Gastrocnemius medialis (tissue), 4 donors: ENCODE measurements at regions not wholly inside any gene's neighbourhood (a gene's known extent, or its start where the extent isn't known, plus 50 kb on each side); places are given as distances from the start of the nearest gene placed in this dataset.

Experiments used
- ATAC-seq, 2 donors: fragments of 150-250 bp; one replicate each; pipeline ENCODE4 v1.9.1; 2016
- DNase-seq, 2 donors: peaks; one replicate each; pipeline ENCODE4 v3.0.0-alpha.2; 2019
- H3K27ac ChIP-seq, 4 donors: fragments of 200-600 bp; sonication (generic); 1 replicate in 1 of 4; 2 replicates in 3 of 4; pipeline ENCODE4 v1.5.1; 2016 to 2018; ENCODE audit warnings: mild to moderate bottlenecking in 2 of 4, moderate library complexity in 1 of 4
- H3K27me3 ChIP-seq, 3 donors: fragments of 200-600 bp; sonication (generic) in 2 of 3; 1 replicate in 1 of 3; 2 replicates in 2 of 3; pipeline versions ENCODE4 v1.5.1 to v1.6.0; 2016 to 2019; ENCODE audit warnings: mild to moderate bottlenecking in 1 of 3, moderate library complexity in 1 of 3
- H3K36me3 ChIP-seq, 2 donors: fragments of 200-600 bp; sonication (generic) in 1 of 2; one replicate each; pipeline ENCODE4 v1.5.1; 2017 to 2018
- H3K4me1 ChIP-seq, 2 donors: fragments of 200-600 bp; sonication (generic) in 1 of 2; one replicate each; pipeline ENCODE4 v1.5.1; 2016 to 2017; ENCODE audit warnings: mild to moderate bottlenecking in 2 of 2
- H3K4me3 ChIP-seq, 4 donors: fragments of 200-600 bp; sonication (generic) in 3 of 4; 1 replicate in 1 of 4; 2 replicates in 3 of 4; pipeline ENCODE4 v1.5.1; 2016 to 2019; ENCODE audit warnings: mild to moderate bottlenecking in 2 of 4
- H3K9me3 ChIP-seq, 3 donors: fragments of 200-600 bp; sonication (generic) in 2 of 3; 1 replicate in 1 of 3; 2 replicates in 2 of 3; pipeline ENCODE4 v1.5.1; 2016 to 2019
- POLR2A ChIP-seq, 2 donors: fragments of 450-650 bp; IDR thresholded peaks; one replicate each; pipeline ENCODE4 v1.6.1; 2017; ENCODE audit warnings: antibody characterized with exemption in 2 of 2, mild to moderate bottlenecking in 2 of 2, moderate library complexity in 2 of 2
- in situ Hi-C, 4 donors: fragments of 200-750 bp; cut with MboI; loops; one replicate each; pipeline versions ENCODE4 v1.15.0 to v1.8.0; 2017; ENCODE audit warnings: low sequenced_read_pairs in 4 of 4
- intact Hi-C: fragments of 100-400 bp; cut with DNase I; formaldehyde crosslinking; loops from one replicate; pipeline ENCODE4 v1.15.1; 2023; ENCODE audit warnings: low total_unique reads
- TF ChIP-seq, protein P1 (sequence below), 5 experiments: fragments of 450-650 bp in 3 of 5; fragments of 200-600 bp in 2 of 5; sonication (generic) in 2 of 5; IDR thresholded peaks in 4 of 5; conservative IDR thresholded peaks in 1 of 5; 1 replicate in 4 of 5; 2 replicates in 1 of 5; pipeline ENCODE4 v1.5.1; 2016 to 2019; ENCODE audit warnings: antibody characterized with exemption in 5 of 5, mild to moderate bottlenecking in 3 of 5, moderate library complexity in 3 of 5

DNA sequence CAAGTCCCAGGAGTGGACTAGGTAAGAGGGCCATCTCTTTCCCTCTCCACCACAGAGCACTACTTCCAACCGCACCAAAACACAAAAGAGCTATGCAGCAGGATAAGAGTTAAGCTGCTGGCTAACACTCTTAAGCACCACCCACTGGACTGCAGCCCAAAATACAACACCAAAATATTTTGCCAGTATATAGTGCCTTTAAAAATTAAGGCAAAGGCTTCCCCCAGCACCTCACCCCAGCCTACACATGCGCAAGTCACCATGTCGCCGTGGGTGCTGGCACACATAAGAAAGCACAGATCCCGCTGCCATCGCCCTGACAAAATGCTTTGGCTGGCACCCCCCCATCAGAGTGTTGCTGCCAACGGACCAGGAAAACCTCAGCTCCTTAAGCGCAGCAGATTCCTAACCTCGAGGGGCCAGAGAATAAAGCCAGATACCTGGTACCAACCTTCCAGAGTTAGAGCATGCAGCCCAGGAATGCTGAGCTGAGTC lies 608.3 kb downstream of the PCDH17 start:
- Histone ChIP-seq H3K9me3 (no peaks in the 10 kb centered on the region), H3K4me1 (no peaks in the 10 kb centered on the region), H3K27ac (no peak overlapping the region), H3K4me3 (no peak overlapping the region), H3K36me3 (no peaks in the 10 kb centered on the region), H3K27me3 (no peaks in the 10 kb centered on the region)
- intact Hi-C loops, result no loop called here
- ATAC-seq (no peak), DNase-seq (no peak)
- in situ Hi-C loops, result no loop called here
- TF ChIP-seq, protein P1, sequence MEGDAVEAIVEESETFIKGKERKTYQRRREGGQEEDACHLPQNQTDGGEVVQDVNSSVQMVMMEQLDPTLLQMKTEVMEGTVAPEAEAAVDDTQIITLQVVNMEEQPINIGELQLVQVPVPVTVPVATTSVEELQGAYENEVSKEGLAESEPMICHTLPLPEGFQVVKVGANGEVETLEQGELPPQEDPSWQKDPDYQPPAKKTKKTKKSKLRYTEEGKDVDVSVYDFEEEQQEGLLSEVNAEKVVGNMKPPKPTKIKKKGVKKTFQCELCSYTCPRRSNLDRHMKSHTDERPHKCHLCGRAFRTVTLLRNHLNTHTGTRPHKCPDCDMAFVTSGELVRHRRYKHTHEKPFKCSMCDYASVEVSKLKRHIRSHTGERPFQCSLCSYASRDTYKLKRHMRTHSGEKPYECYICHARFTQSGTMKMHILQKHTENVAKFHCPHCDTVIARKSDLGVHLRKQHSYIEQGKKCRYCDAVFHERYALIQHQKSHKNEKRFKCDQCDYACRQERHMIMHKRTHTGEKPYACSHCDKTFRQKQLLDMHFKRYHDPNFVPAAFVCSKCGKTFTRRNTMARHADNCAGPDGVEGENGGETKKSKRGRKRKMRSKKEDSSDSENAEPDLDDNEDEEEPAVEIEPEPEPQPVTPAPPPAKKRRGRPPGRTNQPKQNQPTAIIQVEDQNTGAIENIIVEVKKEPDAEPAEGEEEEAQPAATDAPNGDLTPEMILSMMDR (IDR thresholded peaks at IDR 0.05 in 4 of 5, conservative IDR thresholded peaks at IDR 0.05 in 1 of 5), result no peak
- no peak for TF ChIP-seq POLR2A (IDR thresholded peaks at IDR 0.05)

DNA sequence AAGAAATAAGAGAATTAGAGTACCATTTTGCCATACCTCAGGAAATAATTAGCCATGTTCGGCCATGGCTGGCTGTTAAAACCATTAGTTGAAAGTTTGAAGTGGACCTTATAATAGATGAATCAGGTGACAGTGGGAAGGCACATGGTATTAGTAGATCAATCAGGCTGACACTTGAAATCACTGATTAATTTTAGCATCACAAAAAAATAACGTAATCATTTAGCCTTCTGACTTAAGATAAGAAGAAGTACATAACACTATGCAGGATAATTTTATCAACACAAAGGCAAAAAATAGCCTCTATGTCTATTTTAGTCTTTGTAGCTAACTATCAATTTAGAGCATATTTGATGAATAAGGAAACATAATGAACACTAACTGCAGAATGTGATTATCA lies 615.5 kb downstream of the PCDH17 start:
- TF ChIP-seq POLR2A (IDR thresholded peaks at IDR 0.05), result no peak
- DNase-seq (no peak), ATAC-seq (no peak)
- no peaks in the 10 kb centered on the region for H3K27me3 ChIP-seq
- no peak overlapping the region for H3K4me3 ChIP-seq
- intact Hi-C loops (no loop called here), in situ Hi-C loops (no loop called here)
- H3K36me3 ChIP-seq, result no peaks in the 10 kb centered on the region
- H3K9me3 ChIP-seq, result no peaks in the 10 kb centered on the region
- H3K27ac ChIP-seq, result no peak overlapping the region
- no peaks in the 10 kb centered on the region for H3K4me1 ChIP-seq

DNA sequence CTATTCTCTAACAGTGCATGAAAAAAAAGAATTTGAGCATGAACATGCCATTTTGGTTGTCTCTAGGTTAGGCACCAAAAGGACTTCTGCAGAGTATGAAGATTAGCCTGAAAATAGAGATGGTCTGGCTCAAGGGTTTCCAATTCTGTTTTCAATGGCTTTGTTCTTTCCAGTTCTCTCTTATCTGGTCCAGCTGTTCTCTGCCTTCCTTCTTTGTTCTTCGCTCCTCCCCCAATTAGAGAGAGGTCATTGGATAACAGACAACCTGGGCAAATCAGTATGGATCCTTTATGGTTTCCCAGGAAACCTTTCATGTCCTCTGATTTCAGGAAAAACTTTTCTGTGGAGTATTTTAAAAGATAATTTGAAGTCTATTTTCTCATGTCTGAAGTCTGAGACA lies 623.4 kb downstream of the PCDH17 start:
- intact Hi-C loops, result no loop called here
- Histone ChIP-seq H3K27me3 (no peaks in the 10 kb centered on the region), H3K36me3 (no peaks in the 10 kb centered on the region), H3K4me3 (no peak overlapping the region), H3K9me3 (no peaks in the 10 kb centered on the region), H3K4me1 (no peaks in the 10 kb centered on the region), H3K27ac (no peak overlapping the region)
- DNase-seq, result no peak
- ATAC-seq, result no peak
- in situ Hi-C loops, result no loop called here
- no peak for TF ChIP-seq POLR2A (IDR thresholded peaks at IDR 0.05)
- TF ChIP-seq, protein P1 (IDR thresholded peaks at IDR 0.05 in 4 of 5, conservative IDR thresholded peaks at IDR 0.05 in 1 of 5), result no peak

DNA sequence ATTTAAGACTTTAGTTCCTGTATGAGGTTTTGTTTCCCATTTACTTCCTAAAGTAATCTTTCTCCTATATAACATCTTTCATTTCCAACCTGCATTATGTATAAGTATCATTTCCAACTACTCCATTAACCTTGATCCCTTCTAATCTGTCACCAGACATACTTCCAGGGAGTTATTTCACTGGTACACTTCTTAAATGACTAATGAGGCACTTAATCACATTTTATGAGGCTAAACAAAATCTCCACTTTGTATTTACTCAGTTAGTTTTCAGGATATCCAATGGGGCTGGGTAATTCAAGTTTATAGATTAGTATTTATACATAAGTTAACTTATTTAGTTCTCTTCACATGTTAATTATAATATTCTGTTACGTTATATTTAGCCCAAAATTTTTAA lies 634.7 kb downstream of the PCDH17 start:
- H3K4me3 ChIP-seq, result no peak overlapping the region
- in situ Hi-C loops, result no loop called here
- TF ChIP-seq, protein P1 (IDR thresholded peaks at IDR 0.05 in 4 of 5, conservative IDR thresholded peaks at IDR 0.05 in 1 of 5), result no peak
- TF ChIP-seq POLR2A (IDR thresholded peaks at IDR 0.05), result no peak
- DNase-seq (no peak), ATAC-seq (no peak)
- H3K9me3 ChIP-seq, result no peaks in the 10 kb centered on the region
- H3K36me3 ChIP-seq, result no peaks in the 10 kb centered on the region
- no peaks in the 10 kb centered on the region for H3K4me1 ChIP-seq
- intact Hi-C loops, result no loop called here
- H3K27me3 ChIP-seq, result no peaks in the 10 kb centered on the region
- H3K27ac ChIP-seq, result no peak overlapping the region

DNA sequence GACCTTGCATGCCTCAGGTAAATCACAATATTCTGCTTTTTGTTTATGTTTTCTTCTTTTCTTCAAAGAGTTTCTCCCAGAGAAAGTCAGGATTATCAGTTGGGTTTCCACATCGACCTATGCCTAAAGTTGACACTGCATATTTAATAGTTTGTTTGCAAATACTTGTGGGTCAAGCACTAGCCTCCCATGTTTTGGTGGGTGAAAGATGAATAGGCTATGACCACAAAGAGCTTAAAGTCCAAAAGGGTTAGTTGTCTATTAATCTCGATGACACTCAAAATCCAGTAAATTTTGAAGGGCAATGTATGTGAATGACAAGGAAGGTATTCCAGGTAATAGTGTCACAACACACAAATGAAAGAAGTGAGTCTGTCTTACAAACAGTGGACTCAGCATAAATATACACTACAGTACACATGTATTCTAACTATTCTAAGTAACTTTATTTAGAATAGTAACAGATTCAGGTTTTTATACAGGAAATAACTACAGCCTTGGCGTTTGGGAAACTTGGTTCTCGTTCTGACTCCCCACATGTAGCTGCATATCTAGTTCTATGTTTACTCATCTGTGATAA lies 667.1 kb downstream of the PCDH17 start:
- ATAC-seq, result no peak
- no peaks in the 10 kb centered on the region for H3K4me1 ChIP-seq
- in situ Hi-C loops (no loop called here), intact Hi-C loops (no loop called here)
- no peaks in the 10 kb centered on the region for H3K36me3 ChIP-seq
- TF ChIP-seq POLR2A (IDR thresholded peaks at IDR 0.05), result no peak
- TF ChIP-seq, protein P1 (IDR thresholded peaks at IDR 0.05 in 4 of 5, conservative IDR thresholded peaks at IDR 0.05 in 1 of 5), result no peak
- DNase-seq, result no peak
- no peaks in the 10 kb centered on the region for H3K27me3 ChIP-seq
- no peaks in the 10 kb centered on the region for H3K9me3 ChIP-seq
- H3K27ac ChIP-seq, result no peak overlapping the region
- H3K4me3 ChIP-seq, result no peak overlapping the region
